Hindlimb muscle (tissue), 1 donor: ENCODE measurements at regions not wholly inside any gene's neighbourhood (a gene's known extent, or its start where the extent isn't known, plus 50 kb on each side); places are given as distances from the start of the nearest gene placed in this dataset.
"Not testable (repeated sequence)": the region's sequence is repeated elsewhere in the genome, so short reads cannot be mapped to it uniquely, and the experiment has no call there.

Source experiments
- DNase-seq: peaks from one replicate; pipeline ENCODE4 v3.0.0-alpha.2; 2013

DNA sequence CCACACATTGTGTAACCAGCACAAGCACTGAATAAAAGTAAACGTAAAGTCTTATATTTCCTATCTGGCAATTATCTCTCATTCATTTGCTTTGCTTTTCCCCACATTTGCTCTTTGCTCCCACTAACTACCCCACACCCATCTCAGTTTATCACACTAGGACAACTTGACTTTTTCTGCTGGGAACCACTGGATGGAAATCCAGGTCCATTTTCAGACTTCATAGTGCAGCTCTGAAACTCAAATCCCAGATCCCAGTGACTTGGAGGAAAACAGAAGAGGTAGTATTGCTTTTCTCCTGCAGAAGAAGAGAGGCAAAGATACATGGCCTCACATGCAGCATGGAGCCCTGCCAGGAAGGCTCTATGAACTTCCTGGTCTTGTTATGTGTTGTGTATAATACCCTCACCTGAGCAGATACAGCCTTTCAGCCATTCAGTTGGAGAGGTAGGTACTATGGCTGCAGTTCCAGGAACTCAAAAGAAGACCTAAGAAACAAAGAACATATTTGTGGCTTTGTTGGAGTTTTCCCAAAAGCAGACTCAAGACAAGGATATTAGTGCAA is 90.0 kb upstream of the NIPBL start:
- no peak for DNase-seq

DNA sequence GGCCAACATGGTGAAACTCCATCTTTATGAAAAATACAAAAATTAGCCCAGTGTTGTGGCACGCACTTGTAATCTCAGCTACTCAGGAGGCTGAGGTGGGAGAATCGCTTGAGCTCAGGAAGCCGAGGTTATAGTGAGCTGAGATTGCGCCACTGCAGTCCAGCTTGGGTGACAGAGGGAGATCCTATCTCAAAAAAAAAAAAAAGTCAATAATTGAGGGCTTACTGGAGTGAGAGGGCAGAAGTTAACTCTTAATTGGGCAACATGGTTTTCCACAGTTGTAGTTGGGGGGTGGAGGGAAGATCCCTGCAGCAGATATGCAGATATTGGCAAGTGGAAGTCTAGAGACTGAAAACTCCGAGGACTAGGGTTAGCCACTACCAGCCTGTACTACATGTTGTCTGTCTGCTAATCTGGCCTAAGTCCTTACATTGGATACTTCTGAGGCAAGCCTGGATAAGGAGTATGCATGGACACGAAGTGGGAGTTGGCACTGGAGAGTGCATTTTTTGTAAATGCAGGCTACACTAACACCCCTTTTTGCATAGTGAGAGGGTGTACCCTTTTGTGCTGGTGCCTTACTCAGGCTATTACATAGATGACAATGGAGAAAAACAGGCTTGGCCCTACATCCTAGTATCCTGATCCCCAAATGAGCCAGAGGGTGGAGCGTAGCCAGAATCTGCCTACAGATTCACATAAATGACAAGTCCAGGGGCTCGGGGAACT is 89.0 kb upstream of the NIPBL start:
- DNase-seq = no peak

DNA sequence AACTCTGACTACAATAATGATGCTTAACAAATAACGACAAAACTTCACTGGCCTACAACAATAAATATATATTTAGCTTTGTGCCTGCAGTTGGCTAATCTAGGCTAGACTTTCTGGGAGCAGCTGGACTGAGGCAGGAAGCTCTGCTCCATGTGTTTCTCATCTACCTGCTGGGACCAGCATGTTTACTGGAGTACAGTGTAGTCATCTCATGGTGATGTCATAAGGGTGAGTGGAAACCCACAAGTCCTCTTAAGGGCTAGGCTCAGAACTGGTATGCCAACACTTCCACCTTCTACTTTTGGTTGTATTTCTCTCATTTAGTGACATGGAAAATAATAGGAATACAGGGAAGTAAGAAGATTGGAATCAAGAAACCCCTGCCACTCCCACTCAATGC is 85.7 kb upstream of the NIPBL start:
- DNase-seq = no peak

DNA sequence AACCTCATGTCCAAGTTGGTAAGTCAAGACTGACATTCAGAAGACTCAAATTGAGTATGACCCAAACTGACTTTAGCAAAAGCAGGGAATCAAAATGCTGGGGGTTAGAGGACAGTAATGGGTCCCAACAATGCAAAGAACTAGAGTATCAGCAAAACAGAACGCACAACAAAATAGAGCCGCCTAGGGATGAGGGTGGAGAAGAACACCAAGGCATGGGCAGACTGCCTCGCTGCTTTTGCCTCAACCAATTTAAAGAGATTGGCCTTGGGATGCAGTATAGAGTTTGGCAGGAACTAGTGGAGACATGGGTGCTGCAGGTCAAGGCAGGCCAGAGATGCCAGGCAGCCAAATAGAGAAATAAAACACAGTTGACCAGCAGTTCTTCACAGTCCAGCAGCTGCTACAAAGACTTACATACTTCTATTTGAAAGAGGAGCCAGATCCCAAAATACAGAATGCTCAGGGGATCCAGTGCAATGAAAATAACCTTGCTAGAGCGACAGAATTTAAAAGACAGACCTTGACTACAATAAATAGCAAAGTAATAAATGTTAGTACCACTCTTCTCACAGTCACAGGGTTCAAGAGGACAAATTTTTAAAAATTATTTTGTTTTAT is 83.9 kb upstream of the NIPBL start:
- no peak for DNase-seq

DNA sequence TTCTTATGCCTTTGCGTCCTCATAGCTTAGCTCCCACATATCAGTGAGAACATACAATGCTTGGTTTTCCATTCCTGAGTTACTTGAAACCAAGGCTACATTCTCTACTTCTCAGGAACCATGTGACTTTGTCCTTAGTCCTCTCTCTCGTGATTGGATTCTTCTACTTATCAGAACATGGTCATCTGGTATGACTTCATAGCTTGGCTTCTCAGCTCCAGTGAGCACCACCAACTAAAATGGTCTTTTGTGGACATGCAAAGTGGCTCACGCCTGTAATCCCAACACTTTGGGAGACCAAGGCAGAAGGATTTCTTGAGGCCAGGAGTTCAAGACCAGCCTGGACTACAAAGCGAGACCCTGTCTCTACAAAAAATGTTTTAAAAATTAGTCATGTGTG is 81.2 kb upstream of the NIPBL start:
- DNase-seq = no peak

DNA sequence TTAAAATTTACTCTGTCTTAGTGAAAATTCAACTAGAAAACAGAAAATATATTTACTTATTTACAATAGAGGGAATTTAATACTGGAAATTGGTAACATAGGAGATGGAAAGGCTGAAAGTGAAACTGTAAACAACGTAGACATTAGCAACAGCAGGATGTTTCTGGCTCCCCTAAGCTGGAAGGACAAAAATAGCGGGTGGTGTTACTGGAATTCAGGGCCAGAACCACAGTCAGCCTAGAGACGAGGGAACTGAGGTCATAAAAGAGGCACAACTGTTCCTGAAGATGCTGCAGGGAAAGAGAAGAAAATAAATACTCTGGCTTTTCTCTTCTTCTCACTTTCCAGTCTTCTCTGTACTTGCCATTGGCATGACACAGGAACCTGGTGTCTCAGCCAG is 80.4 kb upstream of the NIPBL start:
- DNase-seq = no peak

DNA sequence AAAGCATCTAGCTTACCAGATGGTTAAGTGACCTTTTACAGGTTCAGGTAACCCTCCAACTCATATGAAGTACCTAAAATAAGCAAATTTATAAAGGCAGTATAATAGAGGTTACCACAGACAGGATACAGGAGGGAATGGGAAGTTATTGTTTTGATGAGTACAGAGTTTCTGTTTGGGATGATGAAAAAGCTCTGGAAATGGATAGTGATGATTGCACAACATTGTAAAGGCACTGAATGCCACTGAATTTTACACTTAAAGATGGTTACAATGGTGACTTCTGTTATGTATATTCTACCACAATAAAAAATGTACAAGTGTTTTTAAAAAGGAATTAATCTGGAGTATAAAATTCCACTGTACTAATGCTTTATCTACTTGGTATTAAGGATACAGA is 75.0 kb upstream of the NIPBL start:
- no peak for DNase-seq

DNA sequence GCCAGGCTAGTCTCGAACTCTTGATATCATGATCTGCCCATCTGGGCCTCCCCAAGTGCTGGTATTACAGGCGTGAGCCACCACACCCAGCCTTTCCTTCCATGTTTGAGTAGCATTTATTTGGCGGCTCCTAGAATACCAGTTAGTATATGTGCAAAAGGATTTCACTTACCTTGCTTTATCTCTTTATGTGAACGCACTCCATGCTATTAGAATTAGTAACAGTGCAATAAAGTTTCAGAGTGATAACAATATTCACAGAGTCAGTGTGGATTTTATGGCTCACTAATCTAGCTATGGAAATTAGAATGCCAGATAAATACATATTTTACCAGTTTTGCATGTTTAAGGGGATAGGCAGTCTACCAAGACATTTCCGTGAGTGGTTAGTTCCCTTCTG is 74.4 kb upstream of the NIPBL start:
- DNase-seq = no peak

DNA sequence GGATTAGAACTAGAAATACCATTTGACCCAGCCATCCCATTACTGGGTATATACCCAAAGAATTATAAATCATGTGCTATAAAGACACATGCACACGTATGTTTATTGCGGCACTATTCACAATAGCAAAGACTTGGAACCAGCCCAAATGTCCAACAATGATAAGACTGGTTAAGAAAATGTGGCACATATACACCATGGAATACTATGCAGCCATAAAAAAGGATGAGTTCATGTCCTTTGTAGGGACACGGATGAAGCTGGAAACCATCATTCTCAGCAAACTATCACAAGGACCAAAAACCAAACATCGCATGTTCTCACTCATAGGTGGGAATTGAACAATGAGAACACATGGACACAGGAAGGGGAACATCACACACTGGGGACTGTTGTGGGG is 63.3 kb upstream of the NIPBL start:
- not testable (repeated sequence) for DNase-seq

DNA sequence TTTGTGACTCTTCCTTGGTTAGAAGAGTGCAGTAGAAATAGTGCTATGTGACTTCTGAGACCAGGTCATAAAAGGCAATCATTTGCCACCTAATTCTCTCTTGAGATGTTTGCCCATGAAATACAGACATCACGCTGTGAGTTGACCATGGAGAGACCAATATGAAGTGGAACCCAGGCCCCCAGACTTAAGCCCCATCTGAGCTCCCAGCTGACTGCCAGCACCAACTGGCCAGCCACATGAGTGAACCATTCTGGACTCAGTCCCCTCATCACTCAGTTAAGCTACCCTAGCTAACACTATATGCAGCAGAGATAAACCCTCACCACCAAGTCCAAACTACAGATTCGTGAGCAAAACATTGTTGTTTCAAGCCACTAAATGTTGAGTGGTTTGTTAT is 60.7 kb upstream of the NIPBL start:
- no peak for DNase-seq

DNA sequence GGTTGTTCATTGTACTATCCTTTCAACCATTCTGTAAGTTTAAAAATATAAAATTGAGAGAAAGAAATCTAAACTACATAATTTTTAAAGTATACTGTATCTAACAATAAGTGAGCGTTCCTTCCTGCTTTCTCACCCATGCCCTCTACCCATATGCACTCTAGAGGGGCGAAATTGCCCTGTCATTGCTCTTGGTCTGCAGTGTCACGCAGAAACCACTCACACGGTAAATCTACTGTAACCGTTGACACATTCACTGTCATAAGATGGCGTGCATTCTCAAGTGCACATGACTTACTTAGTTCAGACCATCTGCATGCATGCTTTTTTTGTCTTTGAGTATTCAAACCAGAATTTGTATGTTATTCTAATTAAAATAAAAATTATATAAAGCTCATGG is 55.7 kb upstream of the NIPBL start:
- DNase-seq = no peak

DNA sequence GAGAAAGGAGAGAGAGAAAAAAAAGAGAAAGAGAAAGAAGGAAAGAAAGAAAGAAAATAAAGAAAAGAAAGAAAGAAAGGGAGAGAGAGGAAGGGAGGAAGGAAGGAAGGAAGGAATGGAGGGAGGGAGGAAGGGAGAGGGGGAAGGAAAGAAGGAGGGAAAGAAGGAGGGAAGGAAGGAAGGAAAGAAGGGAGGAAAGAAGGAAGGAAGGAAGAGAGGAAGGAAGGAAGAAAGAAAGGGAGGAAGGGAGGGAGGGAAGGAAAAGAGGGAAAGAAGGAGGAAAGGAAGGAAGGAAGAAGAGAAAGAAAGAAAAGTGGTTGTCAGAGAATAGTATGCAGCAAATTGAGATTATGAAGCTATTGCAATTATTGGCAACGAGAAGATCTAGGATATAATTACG is 49.9 kb upstream of the NIPBL start:
- no peak for DNase-seq
